HG03460 (cell line): ENCODE measurements at regions not wholly inside any gene's neighbourhood (a gene's known extent, or its start where the extent isn't known, plus 50 kb on each side); places are given as distances from the start of the nearest gene placed in this dataset.
A peak's percentile ranks its signal among the peaks of the same experiment; 100 is the strongest.

Experiments used
- ATAC-seq: cut with Tn5 transposase; IDR thresholded peaks from one replicate; pipeline ENCODE4 v1.9.1; 2021; ENCODE audit not compliant: unreplicated experiment

DNA sequence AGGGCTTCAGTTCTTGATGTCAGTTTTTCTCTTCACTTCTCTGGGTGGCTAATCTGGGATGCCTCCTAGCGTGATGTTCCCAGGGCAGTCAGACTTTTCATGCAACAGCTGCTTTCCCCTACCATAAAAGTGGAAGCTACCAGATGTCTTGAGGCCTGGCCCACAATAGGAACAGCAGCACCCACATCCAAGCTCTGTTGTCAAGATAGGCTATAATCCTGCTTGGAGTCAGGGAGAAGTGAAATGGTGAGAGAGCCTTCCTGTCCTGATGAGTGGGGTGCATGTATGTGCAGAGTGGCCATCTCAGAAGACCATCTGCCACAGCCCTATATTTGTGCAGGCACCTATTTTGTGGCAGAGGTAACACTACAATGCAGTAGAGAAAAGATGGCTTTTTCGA, 108.0 kb downstream of the HTR5A start:
- ATAC-seq = no peak

DNA sequence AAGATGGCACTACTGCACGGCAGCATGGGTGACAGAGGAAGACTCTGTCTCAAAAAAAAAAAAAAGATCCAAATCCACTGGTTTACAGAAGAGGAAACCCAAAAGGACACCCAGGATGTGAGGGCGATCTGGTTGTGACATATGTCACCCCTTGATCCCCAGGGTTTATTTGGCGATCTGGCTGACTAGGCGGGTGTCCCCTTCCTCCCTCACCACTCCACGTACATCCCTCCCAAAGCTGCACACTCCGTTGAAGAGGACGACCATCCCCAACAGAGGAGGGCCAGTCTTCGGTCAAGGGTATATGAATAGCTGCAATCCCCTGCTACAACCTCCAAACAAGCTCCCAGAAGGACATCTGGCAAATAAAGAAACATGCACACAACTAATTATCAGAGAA, 111.6 kb downstream of the HTR5A start:
- no peak for ATAC-seq

DNA sequence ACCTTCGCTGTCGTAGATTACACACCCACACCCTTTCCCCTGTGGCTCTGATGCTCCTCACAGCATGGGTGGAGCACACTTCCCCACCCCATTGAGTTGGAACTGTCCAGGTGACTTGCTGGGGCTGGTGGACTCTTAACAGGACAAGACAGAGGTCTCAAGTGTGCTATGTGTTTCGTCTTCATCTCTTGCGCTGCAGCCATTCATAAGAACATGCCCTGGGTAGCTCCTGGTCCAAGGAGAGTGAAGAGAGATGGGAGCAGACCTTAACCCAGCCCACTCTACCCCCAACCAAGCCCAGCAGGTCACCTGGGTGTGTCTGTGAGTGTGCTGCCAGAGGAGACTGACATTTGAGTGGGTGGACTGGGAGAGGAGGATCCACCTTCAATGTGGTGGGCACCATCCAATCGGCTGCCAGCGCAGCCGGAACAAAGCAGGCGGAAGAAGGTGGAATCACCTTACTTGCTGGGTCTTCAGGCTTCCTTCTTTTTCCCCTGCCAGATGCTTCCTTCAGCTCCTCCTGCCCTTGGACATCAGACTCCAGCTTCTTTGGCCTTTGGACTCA, 112.4 kb downstream of the HTR5A start:
- ATAC-seq = no peak

DNA sequence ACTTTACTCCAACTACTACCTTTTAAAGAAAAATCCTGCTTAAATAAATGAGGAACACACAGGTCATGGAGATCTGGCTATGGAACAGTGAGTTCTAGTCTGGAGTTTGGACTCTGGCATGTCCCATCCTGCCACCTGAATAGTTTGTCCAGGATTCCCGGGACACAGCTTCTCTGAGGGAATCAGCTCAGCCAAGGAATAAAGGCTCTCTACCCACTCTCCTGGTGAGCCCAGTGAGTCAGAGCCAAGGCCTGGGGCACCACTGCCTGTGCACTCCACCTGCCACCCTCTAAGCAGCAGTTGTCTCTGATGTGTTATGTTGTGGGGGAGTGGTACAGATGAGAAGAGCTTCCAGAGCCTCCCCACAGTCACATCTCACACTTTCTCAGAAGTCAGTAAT, 113.5 kb downstream of the HTR5A start:
- ATAC-seq = no peak

DNA sequence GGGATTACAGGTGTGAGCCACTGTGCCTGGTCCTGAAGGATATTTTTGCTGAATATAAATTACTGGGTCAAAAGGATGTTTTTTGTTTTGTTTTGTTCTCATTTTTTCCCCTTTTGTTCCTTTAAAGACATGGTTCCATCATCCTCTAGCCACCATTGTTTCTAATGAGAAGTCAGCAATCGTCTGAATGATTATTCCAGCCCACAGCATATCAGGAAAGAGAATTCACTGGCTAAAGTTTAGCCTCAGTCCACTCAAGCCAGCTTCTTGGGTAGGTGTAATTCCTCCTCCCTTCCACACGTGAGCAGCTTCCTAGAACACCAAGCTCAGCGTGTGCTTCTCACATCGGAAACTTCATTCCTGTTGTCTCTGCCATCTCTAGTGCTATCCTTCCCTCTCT, 112.8 kb upstream of the INSIG1 start:
- ATAC-seq = no peak

DNA sequence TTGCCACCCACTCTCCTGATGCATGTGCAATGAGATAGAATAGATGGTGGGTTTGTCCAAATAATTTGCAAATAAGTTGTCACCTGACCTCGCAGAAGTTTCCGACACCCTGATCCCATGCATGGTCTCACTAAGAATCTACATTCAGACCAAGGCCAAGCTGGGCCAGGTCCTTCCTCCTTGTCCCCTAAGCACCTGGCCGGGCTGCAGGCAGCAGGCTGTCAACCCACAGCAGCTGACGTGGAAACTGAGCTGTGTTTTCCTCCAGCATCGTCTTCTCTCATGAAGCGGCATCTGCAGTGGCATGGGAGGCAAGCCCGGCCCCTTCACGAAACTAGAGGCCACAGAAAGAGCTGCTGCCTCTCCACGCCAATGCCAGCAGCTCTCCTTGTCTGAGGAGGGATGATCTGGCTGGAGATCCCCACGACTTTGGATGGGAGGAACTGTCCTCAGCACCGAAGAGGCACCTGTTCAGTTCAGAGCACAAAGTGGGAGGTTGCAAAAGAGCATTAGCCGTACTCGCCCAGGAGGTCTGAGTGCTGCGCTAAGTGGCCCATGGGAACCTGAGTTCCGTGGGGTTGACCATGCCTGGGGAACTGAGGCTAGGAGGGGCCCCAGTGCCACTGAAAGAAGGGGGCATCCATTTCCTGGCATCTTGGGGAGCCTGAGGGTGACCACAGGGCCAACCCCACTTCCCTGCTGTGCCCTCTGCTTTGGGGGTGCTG, 110.5 kb upstream of the INSIG1 start:
- ATAC-seq = no peak

DNA sequence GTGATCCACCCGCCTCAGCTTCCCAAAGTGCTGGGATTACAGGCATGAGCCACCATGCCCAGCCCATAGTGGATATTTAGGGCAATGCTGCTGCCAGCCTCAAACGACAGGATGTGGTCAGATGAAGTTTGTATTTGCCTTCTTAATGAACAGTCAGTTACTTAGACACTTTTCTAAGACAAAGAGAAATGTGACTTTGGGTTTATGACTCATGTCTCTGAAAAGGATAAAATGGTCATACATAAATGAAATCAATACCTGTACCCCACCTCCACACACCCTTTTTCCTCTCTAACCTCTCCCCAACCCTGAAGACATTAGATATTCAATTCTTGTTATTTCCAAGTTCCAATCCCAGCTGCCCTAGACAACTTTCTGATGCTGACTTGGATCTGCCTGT, 109.3 kb upstream of the INSIG1 start:
- ATAC-seq = no peak

DNA sequence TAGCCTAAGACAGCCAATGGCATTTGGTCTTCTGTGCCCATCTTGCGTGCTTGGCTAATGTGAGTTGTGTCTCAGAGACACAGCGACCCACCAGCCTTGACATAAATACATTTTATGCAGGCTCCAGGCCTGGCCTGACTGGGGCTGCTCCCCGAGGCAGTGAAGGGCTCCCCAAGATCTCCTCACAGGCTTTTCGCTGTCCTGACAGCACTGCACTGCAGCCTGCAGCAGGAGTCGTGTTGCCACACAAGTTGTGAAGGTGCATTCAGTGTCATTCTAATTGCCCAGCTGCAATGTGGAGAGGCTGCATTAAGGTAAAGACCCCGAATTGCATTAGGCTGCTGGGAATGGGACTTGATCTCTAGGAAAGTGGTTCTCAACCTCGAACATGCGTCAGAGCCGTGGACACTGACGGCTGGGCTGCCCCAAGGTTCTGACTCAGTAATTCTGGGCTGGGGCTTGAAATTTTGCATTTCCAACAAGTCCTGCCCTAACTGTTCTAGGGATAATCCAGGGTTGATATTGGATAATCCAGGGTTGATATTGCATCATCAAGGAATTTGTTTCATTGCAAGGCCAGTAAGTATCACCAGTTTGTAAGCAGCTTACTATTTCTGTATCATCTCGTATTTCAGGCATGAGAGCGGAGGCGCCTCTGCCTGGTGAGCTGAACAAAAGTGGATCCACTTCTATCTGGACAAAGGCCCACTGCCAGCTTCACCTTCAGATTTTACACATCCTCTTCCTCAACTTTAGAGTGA, 108.7 kb upstream of the INSIG1 start:
- ATAC-seq = no peak

DNA sequence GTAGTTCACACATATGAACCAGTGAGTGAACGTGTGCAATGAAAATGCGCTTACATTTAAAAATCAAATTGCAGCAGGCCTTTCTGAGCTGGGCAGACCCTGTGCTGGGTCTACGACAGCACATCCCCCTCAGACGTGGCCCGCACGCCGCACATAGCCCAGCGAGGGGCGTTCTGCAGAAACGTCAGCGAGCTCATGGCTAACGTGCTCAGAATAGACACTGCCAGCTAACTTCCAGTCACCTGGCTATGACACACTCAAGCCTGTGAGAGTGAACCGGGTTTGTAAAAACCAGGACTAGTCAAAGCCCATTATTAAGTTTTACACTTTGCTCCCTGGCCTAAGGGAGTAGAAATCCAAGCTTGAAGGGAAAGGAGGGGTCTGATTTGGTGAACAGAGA, 108.1 kb upstream of the INSIG1 start:
- no peak for ATAC-seq

DNA sequence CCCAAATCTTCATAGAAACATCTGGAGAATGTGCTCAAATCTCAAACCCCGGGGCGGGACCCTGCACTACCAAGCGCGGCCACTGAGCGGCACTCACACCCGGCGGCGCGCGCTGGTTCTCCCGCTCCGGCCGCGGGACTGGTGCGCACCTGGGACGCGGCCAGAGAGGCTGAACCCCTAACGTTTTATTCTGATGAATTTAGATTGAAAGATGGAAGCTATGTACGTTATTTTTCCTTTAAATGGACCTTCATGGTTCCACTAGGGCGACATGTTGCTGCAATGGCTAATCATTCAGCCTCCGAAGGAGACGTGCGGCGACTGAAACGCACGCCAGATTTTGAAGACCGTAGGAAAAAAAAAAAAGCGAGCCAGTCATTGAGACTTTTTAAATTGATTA, 107.0 kb upstream of the INSIG1 start:
- ATAC-seq = peak; percentile 49

DNA sequence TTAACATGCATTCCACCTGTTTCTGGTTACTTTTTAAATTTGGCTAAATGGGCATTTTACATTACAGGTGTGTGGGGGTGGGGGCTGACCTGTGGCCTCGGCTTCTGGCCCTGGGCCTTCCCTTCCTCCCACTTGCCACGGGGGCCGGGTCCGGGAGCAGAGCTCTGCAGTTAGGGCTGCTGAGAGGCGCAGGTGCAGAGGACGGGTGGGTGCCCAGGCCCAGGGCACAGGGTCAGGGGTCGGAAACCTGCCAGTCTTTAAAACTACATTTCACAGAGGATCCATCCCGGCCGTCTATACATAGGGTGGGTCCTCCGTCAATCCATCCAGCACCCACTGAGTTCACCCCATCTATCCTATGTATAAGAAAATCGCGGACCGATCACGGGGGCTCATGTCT, 106.5 kb upstream of the INSIG1 start:
- ATAC-seq = no peak

DNA sequence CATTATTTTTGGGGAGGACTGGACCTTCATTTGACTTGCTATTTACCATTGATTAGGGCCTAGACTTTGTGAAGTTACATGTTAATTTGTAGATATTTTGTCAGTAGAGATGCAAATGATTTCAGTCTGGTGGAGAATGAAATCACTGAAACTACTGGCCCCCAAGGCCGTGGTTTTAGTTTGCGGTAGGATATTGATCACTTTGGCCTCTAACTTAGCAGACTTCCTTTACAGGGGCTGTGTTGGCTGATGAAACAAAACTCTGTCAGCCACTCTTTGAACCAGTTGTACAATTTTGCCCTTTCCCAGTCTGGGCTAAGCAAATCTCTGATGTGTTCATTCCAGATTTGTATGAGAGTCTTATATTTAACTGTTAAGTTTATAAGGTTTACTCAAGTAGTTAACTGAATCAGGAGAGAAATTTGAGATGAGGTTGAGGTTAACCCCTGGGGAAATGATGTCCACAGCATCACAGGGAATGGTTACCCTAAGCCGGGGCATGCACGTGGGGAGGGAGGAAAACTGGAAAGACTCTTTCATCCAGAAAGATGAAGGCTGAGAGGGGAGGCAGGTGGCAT, 105.7 kb upstream of the INSIG1 start:
- peak; percentile 56 for ATAC-seq

DNA sequence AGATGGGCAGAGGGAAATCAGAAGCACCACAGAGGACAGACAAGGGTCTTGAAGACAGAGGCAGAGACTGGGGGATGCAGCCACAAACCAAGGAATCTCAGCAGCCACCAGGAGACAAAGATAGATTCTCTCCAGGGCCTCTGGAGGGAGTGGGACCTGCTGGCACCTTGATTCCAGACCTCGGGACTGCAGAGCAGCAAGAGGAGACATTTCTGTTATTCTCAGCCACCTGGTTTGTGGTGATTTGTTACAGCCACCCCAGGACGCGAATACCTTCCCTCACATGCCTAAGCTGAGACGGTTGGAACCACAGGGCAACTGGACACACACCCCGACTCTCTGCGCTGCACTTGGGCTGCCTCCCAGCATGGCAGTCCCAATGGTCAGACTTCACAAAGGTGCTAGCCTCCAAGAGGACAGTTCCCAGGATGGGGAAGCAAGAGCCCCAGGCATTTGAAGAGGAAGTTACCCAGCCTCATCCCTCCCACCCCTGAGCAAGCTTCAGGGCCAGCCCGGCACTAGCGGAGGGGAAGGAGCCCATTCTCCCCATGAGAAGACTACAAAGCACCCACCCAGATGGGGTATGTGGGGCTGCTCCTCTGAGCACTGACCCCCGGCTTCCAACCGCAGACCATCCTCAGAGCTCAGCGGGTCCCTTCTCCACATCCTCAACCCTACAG, 104.6 kb upstream of the INSIG1 start:
- ATAC-seq = no peak

DNA sequence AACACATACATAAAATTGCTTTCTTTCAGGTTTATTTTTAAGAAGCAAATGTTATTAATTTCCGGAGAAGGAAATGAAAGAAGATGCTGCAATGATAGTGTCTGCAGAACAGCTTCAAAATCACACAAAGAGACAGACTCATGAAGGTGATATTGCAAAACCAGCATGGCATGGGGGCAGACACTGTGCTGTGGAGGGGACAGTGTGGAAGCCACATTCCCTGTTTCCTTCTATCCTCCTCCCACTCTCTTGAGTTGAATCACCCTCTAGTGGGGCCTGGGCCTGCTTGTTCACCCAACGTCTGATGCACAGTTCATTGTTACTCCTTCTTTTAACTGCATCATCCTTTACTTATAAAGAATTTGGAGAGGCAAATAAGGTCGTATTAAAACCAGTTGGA, 104.0 kb upstream of the INSIG1 start:
- no peak for ATAC-seq

DNA sequence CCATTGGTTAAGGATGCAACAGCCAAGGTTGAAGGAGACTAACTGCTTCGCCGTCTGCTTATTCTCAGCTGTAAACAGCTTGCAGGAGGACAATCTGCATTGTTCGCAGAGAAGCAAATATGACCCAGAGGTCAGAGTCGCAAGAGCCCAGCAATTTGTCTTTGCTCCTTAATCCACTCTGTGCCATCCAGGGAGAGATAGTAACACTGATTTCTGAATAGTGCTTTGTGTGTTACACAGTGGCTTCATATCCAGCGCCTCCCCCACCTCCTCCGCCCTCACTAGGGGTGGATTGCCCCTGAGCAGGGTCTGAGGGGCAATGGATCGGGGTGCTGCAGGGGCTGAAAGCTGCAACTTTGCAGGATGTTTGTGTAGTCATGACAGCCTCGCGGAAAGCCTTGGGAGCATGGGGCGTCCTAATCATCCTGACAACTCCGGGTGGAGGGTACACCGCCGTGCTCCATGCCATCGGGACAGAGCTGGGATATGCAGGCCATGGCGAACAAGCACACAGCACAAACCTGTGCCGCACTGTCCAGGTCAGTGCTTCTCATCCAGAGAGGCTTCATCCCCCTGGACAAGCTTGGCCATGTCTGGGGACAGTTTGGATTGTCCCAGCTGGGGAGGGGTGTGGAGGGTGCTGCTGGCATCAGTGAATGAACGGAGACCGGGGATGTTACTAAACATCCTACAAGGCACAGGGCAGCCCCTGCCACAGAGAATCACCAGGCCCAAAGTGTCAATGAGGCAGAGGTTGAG, 103.1 kb upstream of the INSIG1 start:
- ATAC-seq = no peak

DNA sequence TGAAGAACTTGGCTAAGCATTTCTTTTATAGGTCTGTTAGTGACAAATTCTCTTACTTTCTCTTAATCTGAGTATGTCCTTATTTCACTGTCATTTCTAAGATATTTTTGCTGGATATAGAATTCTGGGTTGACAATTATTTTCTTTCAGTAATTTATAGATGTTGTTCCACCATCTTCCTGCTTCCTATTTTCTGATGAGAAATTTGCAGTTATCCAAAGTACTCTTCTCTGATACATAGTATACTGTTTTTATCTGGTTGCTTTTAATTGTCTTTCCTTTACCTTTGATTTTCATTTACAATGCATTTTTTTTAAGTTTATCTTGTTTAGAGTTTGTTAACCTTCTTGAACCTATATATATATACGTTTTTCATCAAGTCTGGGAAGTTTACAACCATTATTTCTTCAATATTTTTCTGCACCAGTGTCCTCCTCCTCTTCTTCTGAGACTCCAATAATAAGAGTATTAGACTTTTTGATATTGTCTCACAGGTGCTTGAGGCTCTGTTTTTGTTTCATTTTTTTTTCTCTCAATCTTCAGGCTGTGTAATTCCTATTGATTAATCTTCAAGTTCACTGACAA, 101.6 kb upstream of the INSIG1 start:
- ATAC-seq = no peak

DNA sequence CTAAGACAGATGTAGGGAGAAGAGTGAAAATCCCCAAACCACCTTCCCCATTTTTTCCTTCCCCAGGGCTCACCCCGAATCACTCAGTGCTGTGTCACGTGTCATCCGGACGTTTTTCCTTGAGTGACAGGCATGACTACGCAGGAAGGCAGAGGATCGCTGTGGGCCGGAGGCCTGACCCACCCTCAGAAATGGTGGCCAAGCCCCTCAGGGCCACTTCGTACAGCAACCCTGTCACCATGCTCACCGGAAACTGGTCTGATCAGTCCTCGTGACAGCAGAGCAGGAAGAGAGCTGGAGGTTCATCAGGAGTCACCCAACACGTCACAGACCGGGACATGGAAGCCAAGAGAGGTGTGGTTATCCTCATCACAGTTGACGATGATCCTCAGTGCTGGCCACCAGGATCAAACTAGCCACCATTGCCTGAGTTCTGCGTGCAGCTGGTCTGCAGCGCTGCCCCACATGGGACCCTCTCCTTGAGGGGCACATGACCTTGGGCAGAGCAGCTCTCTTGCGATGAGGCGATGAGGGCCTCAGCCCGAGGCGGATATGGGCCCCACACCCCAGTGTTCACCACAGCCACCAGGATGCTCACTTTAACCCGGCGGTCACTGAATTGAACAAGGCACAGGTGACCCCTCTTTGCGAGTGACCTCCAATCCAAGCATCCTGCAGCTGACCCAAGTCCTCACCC, 99.3 kb upstream of the INSIG1 start:
- no peak for ATAC-seq

DNA sequence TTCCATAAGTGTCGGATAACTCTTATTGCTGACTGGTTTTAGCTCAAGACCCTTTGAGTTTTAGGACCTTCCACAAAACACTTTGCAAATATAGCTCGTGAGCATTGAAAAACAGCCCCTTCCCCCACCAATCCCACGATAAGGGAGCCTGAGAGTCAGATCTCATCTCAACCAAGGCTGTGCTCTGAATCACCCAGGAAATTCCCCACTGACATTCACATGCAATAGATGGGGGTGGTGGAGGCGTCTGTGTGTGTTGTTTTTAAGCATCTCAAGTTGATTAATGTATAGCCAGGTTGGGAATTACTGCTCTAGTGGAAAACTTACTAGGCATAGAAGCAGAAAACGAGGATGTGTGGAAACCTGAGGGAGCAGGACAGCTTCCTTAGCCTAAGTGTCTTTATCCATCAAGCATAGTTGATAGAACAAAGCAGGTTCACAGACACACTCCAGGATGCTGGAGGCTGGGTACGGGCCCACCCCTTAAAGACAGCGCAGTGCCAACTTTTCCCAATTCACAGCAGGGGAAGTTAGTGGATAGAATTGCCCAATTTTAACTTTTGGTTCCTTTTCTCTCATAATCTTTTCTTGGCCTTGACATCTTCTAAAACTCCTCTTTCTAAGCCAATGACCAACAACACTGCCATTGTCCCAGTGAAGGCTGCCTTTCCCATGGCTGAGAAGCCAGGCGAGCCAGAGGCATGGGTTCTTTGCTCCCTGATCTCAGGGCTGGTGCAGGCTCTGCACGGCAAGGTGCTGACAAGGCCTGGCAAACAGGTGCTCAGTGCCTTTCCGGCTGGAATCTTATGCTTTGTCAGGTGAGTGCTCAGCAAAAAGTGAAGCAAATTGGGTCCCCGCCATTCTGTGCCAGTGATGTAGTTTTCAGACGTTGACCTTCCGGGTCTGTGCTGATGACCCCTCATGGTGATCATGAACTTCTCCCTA, 98.5 kb upstream of the INSIG1 start:
- peak; percentile 74 for ATAC-seq
